Left ventricle myocardium superior (tissue), 1 donor: ENCODE measurements at regions not wholly inside any gene's neighbourhood (a gene's known extent, or its start where the extent isn't known, plus 50 kb on each side); places are given as distances from the start of the nearest gene placed in this dataset.

ENCODE experiments used
- ATAC-seq: fragments of 200-7000 bp; cut with Tn5 transposase; one replicate; pipeline ENCODE4 v1.9.1; 2020; ENCODE audit warnings: mild to moderate bottlenecking, moderate library complexity
- DNase-seq: peaks from one replicate; pipeline ENCODE4 v3.0.0-alpha.2; 2020
- intact Hi-C: fragments of 100-400 bp; cut with micrococcal nuclease; formaldehyde crosslinking; loops from one replicate; pipeline ENCODE4 v1.11.0; 2022
- donor health status: DM: no; HTN: yes; CAD: no; lungs with severe emphysema.

GRCh38 chr2:128867311-128867710 is 548.6 kb upstream of the HS6ST1 start:
- DNase-seq (no peak), ATAC-seq (no peak)
- intact Hi-C loops, result no loop called here

- ATAC-seq (no peak), DNase-seq (no peak)
- intact Hi-C loops, result no loop called here
These were observed 549.4 kb upstream of the HS6ST1 start for GRCh38 chr2:128867936-128868636.

- DNase-seq (no peak), ATAC-seq (no peak)
- intact Hi-C loops, result no loop called here
These were observed 550.3 kb upstream of the HS6ST1 start for GRCh38 chr2:128868686-128869551.

GRCh38 chr2:128874608-128875007 is 555.9 kb upstream of the HS6ST1 start:
- ATAC-seq (no peak), DNase-seq (no peak)
- intact Hi-C loops, result no loop called here

GRCh38 chr2:128876986-128877983 is 558.6 kb upstream of the HS6ST1 start:
- intact Hi-C loops, result no loop called here
- no peak for ATAC-seq
- DNase-seq, result no peak

GRCh38 chr2:128879161-128879560 is 560.5 kb upstream of the HS6ST1 start:
- no peak for ATAC-seq
- intact Hi-C loops, result no loop called here
- DNase-seq, result no peak

- ATAC-seq, result no peak
- no peak for DNase-seq
- intact Hi-C loops, result no loop called here
These were observed 576.2 kb upstream of the HS6ST1 start for GRCh38 chr2:128894896-128895295.

GRCh38 chr2:128901572-128902391 is 583.1 kb upstream of the HS6ST1 start:
- ATAC-seq (no peak), DNase-seq (no peak)
- intact Hi-C loops, result no loop called here

- no peak for DNase-seq
- intact Hi-C loops, result no loop called here
- ATAC-seq, result no peak
These were observed 585.0 kb upstream of the HS6ST1 start for GRCh38 chr2:128903637-128904036.

GRCh38 chr2:128911276-128911675 is 592.6 kb upstream of the HS6ST1 start:
- intact Hi-C loops, result no loop called here
- DNase-seq, result no peak
- ATAC-seq, result no peak

GRCh38 chr2:128914320-128914719 is 595.7 kb upstream of the HS6ST1 start:
- intact Hi-C loops, result no loop called here
- DNase-seq, result no peak
- no peak for ATAC-seq

- intact Hi-C loops, result no loop called here
- DNase-seq, result no peak
- no peak for ATAC-seq
These were observed 603.1 kb upstream of the HS6ST1 start for GRCh38 chr2:128921751-128922150.

- ATAC-seq (no peak), DNase-seq (no peak)
- intact Hi-C loops, result no loop called here
These were observed 603.5 kb upstream of the HS6ST1 start for GRCh38 chr2:128922154-128922553.

GRCh38 chr2:128925631-128926030 is 607.0 kb upstream of the HS6ST1 start:
- intact Hi-C loops, result no loop called here
- no peak for ATAC-seq
- no peak for DNase-seq

GRCh38 chr2:128930101-128930500 is 611.4 kb upstream of the HS6ST1 start:
- intact Hi-C loops, result no loop called here
- no peak for ATAC-seq
- DNase-seq, result no peak

GRCh38 chr2:128940378-128940777 is 621.7 kb upstream of the HS6ST1 start:
- no peak for ATAC-seq
- intact Hi-C loops, result no loop called here
- DNase-seq, result no peak

- ATAC-seq (no peak), DNase-seq (no peak)
- intact Hi-C loops, result no loop called here
These were observed 623.1 kb upstream of the HS6ST1 start for GRCh38 chr2:128941751-128942150.

- DNase-seq (no peak), ATAC-seq (no peak)
- intact Hi-C loops, result no loop called here
These were observed 630.7 kb upstream of the HS6ST1 start for GRCh38 chr2:128949360-128949759.

- DNase-seq, result no peak
- intact Hi-C loops, result no loop called here
- ATAC-seq, result no peak
These were observed 632.1 kb upstream of the HS6ST1 start for GRCh38 chr2:128950758-128951157.
